SHP77 treated with DMSO at 0.1 percent for 48 hours (cell line): ENCODE measurements at regions not wholly inside any gene's neighbourhood (a gene's known extent, or its start where the extent isn't known, plus 50 kb on each side); places are given as distances from the start of the nearest gene placed in this dataset.

Source experiments
- DNase-seq: peaks from one replicate; lab custom pipeline; 2025; lab: John Stamatoyannopoulos, UW

DNA sequence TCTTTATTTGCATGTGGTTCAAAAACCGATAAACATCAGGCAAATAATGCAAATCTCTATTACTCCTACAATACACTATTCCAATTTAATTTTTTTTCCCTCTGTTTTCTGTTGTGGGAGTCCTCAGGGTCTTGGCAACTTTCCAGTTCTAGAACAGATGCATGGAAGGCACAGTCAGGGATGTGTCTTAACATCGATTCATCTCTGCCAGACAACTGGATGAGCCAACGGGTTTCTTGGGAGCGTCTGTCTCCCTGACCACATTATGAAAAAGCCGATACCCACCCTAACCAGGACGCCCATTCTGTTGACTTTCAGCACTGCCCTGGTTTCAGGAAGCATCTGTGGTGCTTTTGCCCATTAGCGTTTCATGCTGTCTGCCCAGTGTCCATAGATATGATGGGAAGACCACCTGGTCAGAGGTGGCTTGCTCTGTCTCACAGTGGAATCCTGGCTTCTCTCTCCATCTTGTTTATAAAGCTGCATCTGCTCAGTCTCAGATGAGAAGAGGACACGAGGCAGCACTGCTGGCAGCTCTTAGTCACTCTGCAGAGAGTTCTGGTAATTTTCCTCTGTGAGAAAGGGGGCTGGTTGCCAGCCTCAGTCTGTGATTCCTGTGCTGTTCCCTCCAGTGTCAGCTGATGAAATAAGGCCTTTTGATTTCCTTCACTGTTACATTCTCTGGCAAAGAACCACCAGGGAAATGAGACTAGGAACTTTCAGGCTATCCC lies 57.9 kb upstream of the KCNE4 start:
- peak; percentile 70 for DNase-seq

DNA sequence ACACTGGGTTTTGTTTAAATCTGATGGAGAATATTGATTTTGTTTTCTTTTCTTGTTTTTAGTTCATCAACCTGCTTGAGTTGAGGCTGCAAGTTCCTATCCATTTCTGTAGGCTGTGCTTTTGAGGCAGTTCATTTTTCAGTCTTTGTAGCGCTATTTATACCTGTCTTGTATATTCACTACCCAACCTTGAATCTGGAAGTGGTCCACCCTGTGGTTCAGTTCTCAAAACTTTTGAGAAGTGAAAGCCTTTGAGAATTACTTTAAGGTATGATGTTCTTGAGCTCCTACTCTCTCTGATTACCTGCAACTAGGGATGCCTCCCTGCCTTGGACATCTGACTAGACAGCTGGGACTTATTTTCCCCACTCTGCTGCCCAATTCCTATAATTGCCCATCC lies 53.5 kb upstream of the KCNE4 start:
- no peak for DNase-seq

DNA sequence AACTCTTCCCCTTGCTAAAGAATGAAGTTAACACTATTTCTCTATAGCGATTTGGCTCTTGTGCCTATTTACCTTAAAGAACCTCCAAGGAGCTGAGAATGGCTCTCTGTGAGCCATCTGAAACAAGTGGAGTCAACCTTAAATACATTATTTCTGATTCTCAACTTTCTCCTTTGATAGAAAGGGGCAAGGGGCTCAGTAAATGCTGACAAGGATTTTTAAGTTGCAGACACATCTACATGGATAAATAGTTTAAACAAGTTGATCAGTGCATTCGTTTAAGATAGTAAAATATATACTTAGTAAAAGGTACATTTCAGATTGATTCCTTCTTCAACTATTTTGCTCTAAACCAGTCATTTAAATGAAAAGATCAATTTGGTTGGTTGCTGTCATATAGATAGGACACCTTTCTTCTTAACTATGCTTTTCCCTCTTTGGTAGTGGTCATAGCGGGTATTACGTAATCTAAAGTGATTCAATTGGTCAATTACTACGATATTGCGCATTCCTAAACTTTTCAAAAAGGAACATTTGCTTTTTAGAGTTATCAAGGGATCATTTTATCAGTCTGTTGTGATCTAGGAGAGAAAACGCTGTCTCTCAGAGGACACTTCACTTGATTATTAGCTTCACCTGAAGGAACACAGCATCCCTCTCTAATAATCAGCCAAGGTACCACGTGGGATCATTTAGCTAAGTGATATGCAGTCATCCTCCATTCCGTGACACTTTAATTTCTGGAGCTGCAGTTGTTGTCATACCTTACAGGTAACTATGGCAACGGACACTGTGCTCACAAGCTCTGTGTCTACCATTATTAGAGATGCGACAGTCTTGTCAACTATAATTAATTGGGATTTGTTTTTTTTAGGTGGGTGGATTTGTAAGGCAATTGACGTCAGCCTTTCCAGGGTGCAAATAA lies 50.9 kb upstream of the KCNE4 start:
- no peak for DNase-seq

DNA sequence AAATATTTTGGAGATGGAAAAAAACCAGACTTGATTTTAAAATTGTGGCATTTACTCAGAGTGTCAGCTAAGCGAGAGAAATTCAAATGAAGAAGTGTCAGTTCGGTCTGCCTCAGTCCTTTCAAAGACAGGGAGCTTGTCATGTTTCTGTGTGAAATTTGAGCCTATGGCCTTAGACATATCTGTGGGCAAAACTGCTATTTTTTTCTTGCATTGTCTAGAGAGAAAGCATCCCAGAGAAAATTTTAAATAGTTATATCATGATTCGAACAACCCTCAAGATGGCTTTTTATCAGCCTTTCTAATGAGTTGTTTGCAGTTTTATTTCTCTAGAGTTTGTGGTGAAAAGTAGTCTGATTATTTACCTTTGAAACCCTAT lies 50.2 kb upstream of the KCNE4 start:
- no peak for DNase-seq
